Astrocyte (in vitro differentiated cells and primary cell): ENCODE measurements at regions not wholly inside any gene's neighbourhood (a gene's known extent, or its start where the extent isn't known, plus 50 kb on each side); places are given as distances from the start of the nearest gene placed in this dataset.
"Not testable (repeated sequence)": the region's sequence is repeated elsewhere in the genome, so short reads cannot be mapped to it uniquely, and the experiment has no call there.

ENCODE experiments used
- DNase-seq: peaks from one replicate; pipeline ENCODE4 v3.0.0-alpha.2; 2010; ENCODE audit warnings: low read depth
- FAIRE-seq: peaks from 2 replicates; lab custom pipeline; 2011; peaks lifted over from hg19 to GRCh38; lab: Jason Lieb, UNC
- H2AFZ ChIP-seq: 2 replicates; pipeline ENCODE4 v1.6.0; 2012; ENCODE audit warnings: low read depth, low read length, inconsistent platforms
- H3K27ac ChIP-seq: 2 replicates; pipeline ENCODE4 v1.5.1; 2011; ENCODE audit warnings: low read depth, low read length, inconsistent platforms
- H3K27me3 ChIP-seq: 2 replicates; pipeline ENCODE4 v1.6.0; 2011; ENCODE audit warnings: low read length, inconsistent platforms; ENCODE audit not compliant: insufficient read depth
- H3K36me3 ChIP-seq: 2 replicates; pipeline ENCODE4 v1.5.1; 2011; ENCODE audit warnings: low read length, inconsistent platforms; ENCODE audit not compliant: insufficient read depth
- H3K4me1 ChIP-seq: 2 replicates; pipeline ENCODE4 v1.5.1; 2011; ENCODE audit warnings: low read length, inconsistent platforms; ENCODE audit not compliant: insufficient read depth
- H3K4me2 ChIP-seq: 2 replicates; pipeline ENCODE4 v1.6.0; 2012; ENCODE audit warnings: low read length, inconsistent platforms
- H3K4me3 ChIP-seq: 2 replicates; pipeline ENCODE4 v1.5.1; 2011; ENCODE audit warnings: low read depth, mild to moderate bottlenecking, low read length, inconsistent platforms; ENCODE audit not compliant: insufficient read depth
- H3K79me2 ChIP-seq: 2 replicates; pipeline ENCODE4 v1.6.0; 2012; ENCODE audit warnings: mild to moderate bottlenecking, low read length, inconsistent platforms; ENCODE audit not compliant: insufficient read depth
- H3K9ac ChIP-seq: 2 replicates; pipeline ENCODE4 v1.6.0; 2012; ENCODE audit warnings: mild to moderate bottlenecking, low read length, inconsistent platforms
- H3K9me3 ChIP-seq: 2 replicates; pipeline ENCODE4 v1.5.1; 2012; ENCODE audit warnings: low read depth, mild to moderate bottlenecking, low read length, inconsistent platforms; ENCODE audit not compliant: insufficient read depth
- H4K20me1 ChIP-seq: 2 replicates; pipeline ENCODE4 v1.6.0; 2012; ENCODE audit warnings: low read length, inconsistent platforms; ENCODE audit not compliant: insufficient read depth
- H3K27ac Mint-ChIP-seq: one replicate; pipeline ENCODE4 v1.8.0; 2021; ENCODE audit warnings: mild to moderate bottlenecking, mixed read lengths; ENCODE audit not compliant: unreplicated experiment
- H3K27me3 Mint-ChIP-seq: one replicate; pipeline ENCODE4 v1.8.0; 2021; ENCODE audit warnings: low read depth, mixed read lengths; ENCODE audit not compliant: unreplicated experiment
- H3K36me3 Mint-ChIP-seq: one replicate; pipeline ENCODE4 v1.8.0; 2021; ENCODE audit warnings: low read depth, mixed read lengths; ENCODE audit not compliant: unreplicated experiment
- H3K4me1 Mint-ChIP-seq: one replicate; pipeline ENCODE4 v1.8.0; 2021; ENCODE audit warnings: low read depth, mixed read lengths; ENCODE audit not compliant: unreplicated experiment
- H3K4me3 Mint-ChIP-seq: one replicate; pipeline ENCODE4 v1.8.0; 2021; ENCODE audit warnings: mild to moderate bottlenecking, moderate library complexity, mixed read lengths; ENCODE audit not compliant: unreplicated experiment
- H3K9me3 Mint-ChIP-seq: one replicate; pipeline ENCODE4 v1.8.0; 2021; ENCODE audit warnings: mild to moderate bottlenecking, mixed read lengths; ENCODE audit not compliant: unreplicated experiment
- EZH2 ChIP-seq: IDR thresholded peaks from 2 replicates; pipeline ENCODE4 v1.6.1; 2012; ENCODE audit warnings: mild to moderate bottlenecking, low read length, inconsistent platforms; ENCODE audit not compliant: insufficient read depth
- TF ChIP-seq, protein P1 (sequence below): IDR thresholded peaks from 2 replicates; pipeline ENCODE4 v1.5.1; 2011; ENCODE audit warnings: low read depth, mild to moderate bottlenecking, inconsistent platforms, low read length, moderate library complexity; ENCODE audit not compliant: insufficient read depth

DNA sequence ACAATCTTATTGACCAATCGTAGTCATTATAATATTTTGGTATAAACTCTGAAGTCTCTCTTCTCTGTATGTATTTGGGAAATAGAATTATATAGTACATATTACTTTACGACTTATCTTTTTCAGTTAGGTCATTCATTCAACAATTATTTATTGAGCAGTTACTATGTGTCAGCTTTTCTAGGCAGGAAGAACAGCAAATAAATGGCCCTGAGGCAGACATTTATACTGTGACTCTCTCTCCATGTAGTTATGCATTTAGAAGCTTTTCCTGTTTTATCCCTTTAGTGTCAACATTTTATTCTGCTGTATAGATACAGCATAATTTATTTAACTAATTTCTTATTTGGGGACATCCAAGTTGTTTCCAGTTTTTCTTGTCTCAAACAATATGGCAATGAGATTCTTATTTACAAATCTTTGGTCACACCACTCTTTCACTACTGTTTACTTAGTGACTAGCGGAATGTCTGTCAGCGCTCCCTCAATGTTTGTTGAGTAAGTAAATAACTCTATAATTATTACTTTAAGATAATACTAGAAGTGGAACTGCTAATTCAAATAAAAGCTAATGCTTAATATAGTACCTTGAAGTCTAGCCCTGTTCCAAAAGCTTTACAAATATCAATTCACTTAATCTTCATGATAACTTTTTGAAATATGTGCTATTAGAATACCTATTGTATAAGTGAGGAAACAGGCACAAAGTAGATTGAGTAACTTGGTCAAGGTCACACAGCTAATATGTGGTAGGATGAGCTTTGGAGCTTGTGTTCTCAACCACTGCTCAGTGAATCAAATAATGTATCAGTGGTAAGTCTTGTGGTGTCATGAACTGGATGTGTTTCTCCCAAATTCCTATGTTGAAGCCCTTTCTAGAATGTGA, 465.6 kb downstream of the SIPA1L2 start:
- no peaks in the 10 kb centered on the region for H3K9me3 ChIP-seq
- Mint-ChIP-seq H3K27me3 (no peaks in the 10 kb centered on the region), H3K27ac (no peak overlapping the region), H3K36me3 (no peaks in the 10 kb centered on the region), H3K9me3 (peaks cover 5% of the 10 kb centered on the region), H3K4me1 (no peaks in the 10 kb centered on the region), H3K4me3 (no peak overlapping the region)
- no peaks in the 10 kb centered on the region for H3K27me3 ChIP-seq
- no peak overlapping the region for H3K4me2 ChIP-seq
- H3K4me1 ChIP-seq = no peaks in the 10 kb centered on the region
- no peak overlapping the region for H3K27ac ChIP-seq
- H4K20me1 ChIP-seq = no peaks in the 10 kb centered on the region
- no peaks in the 10 kb centered on the region for H3K79me2 ChIP-seq
- no peak overlapping the region for H3K4me3 ChIP-seq
- no peak for DNase-seq
- H3K36me3 ChIP-seq = no peaks in the 10 kb centered on the region
- FAIRE-seq = no peak
- TF ChIP-seq, protein P1, sequence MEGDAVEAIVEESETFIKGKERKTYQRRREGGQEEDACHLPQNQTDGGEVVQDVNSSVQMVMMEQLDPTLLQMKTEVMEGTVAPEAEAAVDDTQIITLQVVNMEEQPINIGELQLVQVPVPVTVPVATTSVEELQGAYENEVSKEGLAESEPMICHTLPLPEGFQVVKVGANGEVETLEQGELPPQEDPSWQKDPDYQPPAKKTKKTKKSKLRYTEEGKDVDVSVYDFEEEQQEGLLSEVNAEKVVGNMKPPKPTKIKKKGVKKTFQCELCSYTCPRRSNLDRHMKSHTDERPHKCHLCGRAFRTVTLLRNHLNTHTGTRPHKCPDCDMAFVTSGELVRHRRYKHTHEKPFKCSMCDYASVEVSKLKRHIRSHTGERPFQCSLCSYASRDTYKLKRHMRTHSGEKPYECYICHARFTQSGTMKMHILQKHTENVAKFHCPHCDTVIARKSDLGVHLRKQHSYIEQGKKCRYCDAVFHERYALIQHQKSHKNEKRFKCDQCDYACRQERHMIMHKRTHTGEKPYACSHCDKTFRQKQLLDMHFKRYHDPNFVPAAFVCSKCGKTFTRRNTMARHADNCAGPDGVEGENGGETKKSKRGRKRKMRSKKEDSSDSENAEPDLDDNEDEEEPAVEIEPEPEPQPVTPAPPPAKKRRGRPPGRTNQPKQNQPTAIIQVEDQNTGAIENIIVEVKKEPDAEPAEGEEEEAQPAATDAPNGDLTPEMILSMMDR = no peak
- no peak for TF ChIP-seq EZH2
- H3K9ac ChIP-seq = no peak overlapping the region
- H2AFZ ChIP-seq = no peak overlapping the region

GRCh38 chr1:232163533-232163932, 466.4 kb downstream of the SIPA1L2 start:
- H3K9me3 Mint-ChIP-seq = peaks cover 5% of the 10 kb centered on the region
- H3K27ac Mint-ChIP-seq = no peak overlapping the region
- Histone ChIP-seq H2AFZ (no peak overlapping the region), H3K36me3 (no peaks in the 10 kb centered on the region), H4K20me1 (no peaks in the 10 kb centered on the region), H3K27ac (no peak overlapping the region), H3K9me3 (no peaks in the 10 kb centered on the region), H3K4me1 (no peaks in the 10 kb centered on the region), H3K79me2 (no peaks in the 10 kb centered on the region), H3K4me3 (no peak overlapping the region), H3K27me3 (no peaks in the 10 kb centered on the region), H3K9ac (no peak overlapping the region), H3K4me2 (no peak overlapping the region)
- TF ChIP-seq EZH2 = no peak
- TF ChIP-seq, protein P1 = no peak
- FAIRE-seq (no peak), DNase-seq (no peak)
- no peaks in the 10 kb centered on the region for H3K36me3 Mint-ChIP-seq
- H3K4me3 Mint-ChIP-seq = no peak overlapping the region
- no peaks in the 10 kb centered on the region for H3K27me3 Mint-ChIP-seq
- H3K4me1 Mint-ChIP-seq = no peaks in the 10 kb centered on the region

DNA sequence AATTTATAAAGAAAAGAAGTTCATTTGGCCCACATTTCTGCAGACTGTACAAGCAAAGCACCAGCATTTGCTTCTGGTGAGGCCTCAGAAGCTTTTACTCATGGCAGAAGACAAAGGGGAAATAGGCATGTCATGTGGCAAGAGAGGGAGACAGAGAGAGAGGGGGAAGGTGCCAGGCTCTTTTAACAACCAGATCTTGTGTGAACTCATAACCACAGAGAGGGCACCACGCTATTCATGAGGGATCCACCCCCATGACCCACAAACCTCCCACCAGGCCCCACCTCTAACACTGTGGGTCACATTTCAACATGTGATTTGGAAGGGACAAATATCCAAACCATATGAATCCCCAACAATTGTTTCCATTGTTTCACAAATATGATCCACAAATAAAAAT, 467.9 kb downstream of the SIPA1L2 start:
- H3K36me3 Mint-ChIP-seq = no peaks in the 10 kb centered on the region
- H3K27me3 Mint-ChIP-seq = no peaks in the 10 kb centered on the region
- TF ChIP-seq, protein P1 = no peak
- no peak for TF ChIP-seq EZH2
- no peak overlapping the region for H3K4me2 ChIP-seq
- no peaks in the 10 kb centered on the region for H3K79me2 ChIP-seq
- H3K4me1 Mint-ChIP-seq = no peaks in the 10 kb centered on the region
- no peaks in the 10 kb centered on the region for H4K20me1 ChIP-seq
- no peaks in the 10 kb centered on the region for H3K36me3 ChIP-seq
- H3K9me3 ChIP-seq = no peaks in the 10 kb centered on the region
- H3K4me3 Mint-ChIP-seq = no peak overlapping the region
- no peak overlapping the region for H3K4me3 ChIP-seq
- H3K4me1 ChIP-seq = no peaks in the 10 kb centered on the region
- no peaks in the 10 kb centered on the region for H3K27me3 ChIP-seq
- H3K27ac ChIP-seq = no peak overlapping the region
- no peak for DNase-seq
- no peak overlapping the region for H2AFZ ChIP-seq
- FAIRE-seq = no peak
- H3K9me3 Mint-ChIP-seq = peaks cover 5% of the 10 kb centered on the region
- H3K9ac ChIP-seq = no peak overlapping the region
- H3K27ac Mint-ChIP-seq = no peak overlapping the region

GRCh38 chr1:232158558-232158957, 471.4 kb downstream of the SIPA1L2 start:
- not testable (repeated sequence) for FAIRE-seq, H4K20me1 ChIP-seq, H3K4me2 ChIP-seq, H3K4me1 Mint-ChIP-seq, H3K4me1 ChIP-seq, H3K4me3 Mint-ChIP-seq, H3K27ac ChIP-seq, H3K27me3 ChIP-seq, DNase-seq, H3K4me3 ChIP-seq, H3K27ac Mint-ChIP-seq, H3K9me3 Mint-ChIP-seq, H3K9me3 ChIP-seq, H3K79me2 ChIP-seq, H3K36me3 ChIP-seq, H3K27me3 Mint-ChIP-seq, H3K36me3 Mint-ChIP-seq, H2AFZ ChIP-seq, H3K9ac ChIP-seq
